ENCODE measurements at regions not wholly inside any gene's neighbourhood (a gene's known extent, or its start where the extent isn't known, plus 50 kb on each side); places are given as distances from the start of the nearest gene placed in this dataset.

GRCh38 chr6:113169484-113169883 lies 687.7 kb upstream of the MARCKS start:
- no peak for ATAC-seq (ENCODE audit: low FRiP score in 2 of 2)
- 94 to 97% methylated on average over 1 of the region's 1 CpG for WGBS, 2 donors
- no peak for TF ChIP-seq POLR2A (IDR thresholded peaks at IDR 0.05)
- TF ChIP-seq POLR2AphosphoS5 (IDR thresholded peaks at IDR 0.05), result no peak
- TF ChIP-seq EP300 (IDR thresholded peaks at IDR 0.05), result no peak
- TF ChIP-seq CTCF (IDR thresholded peaks at IDR 0.05), result no peak

DNA sequence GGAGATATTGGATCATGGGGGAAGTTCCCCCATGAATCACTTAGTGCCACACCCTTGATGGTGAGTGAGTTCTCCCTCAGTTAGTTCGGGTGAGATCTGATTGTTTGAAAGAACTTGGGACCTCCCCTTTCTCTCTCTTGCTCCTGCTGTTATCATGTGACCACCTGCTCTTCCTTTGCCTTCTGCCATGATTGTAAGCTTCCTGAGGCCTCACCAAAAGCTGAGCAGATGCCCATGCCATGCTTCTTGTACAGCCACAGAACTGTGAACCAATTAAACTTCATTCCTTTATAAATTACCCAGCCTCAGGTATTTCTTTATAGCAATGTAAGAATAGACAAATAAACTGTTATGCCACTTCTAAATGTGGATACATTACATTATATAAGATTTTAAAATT lies 686.7 kb upstream of the MARCKS start:
- H3K27me3 ChIP-seq, result no peaks in the 10 kb centered on the region
- H3K4me3 ChIP-seq, result no peak overlapping the region
- ATAC-seq (ENCODE audit: low FRiP score in 2 of 2) (no peak), DNase-seq (no peak)
- no peaks in the 10 kb centered on the region for H3K36me3 ChIP-seq
- WGBS, 2 donors, result 88 to 100% methylated on average over 1 of the region's 1 CpG
- H3K9me3 ChIP-seq, result no peaks in the 10 kb centered on the region
- H3K27ac ChIP-seq, result no peak overlapping the region
- H3K4me1 ChIP-seq, result peaks cover 0 to 13% (median 7%) of the 10 kb centered on the region in 4 donors
- TF ChIP-seq POLR2A (IDR thresholded peaks at IDR 0.05), result no peak
- TF ChIP-seq CTCF (IDR thresholded peaks at IDR 0.05), result no peak
- TF ChIP-seq POLR2AphosphoS5 (IDR thresholded peaks at IDR 0.05), result no peak
- no peak for TF ChIP-seq EP300 (IDR thresholded peaks at IDR 0.05)

More at GRCh38 chr6:113169484-113169883, 687.7 kb upstream of the MARCKS start:
- no peaks in the 10 kb centered on the region for H3K36me3 ChIP-seq
- no peaks in the 10 kb centered on the region for H3K27me3 ChIP-seq
- no peak overlapping the region for H3K27ac ChIP-seq
- peaks cover 0 to 13% (median 7%) of the 10 kb centered on the region in 4 donors for H3K4me1 ChIP-seq
- H3K9me3 ChIP-seq, result no peaks in the 10 kb centered on the region
- DNase-seq, result no peak
- H3K4me3 ChIP-seq, result no peak overlapping the region

GRCh38 chr6:113171882-113172281 lies 685.3 kb upstream of the MARCKS start:
- TF ChIP-seq EP300 (IDR thresholded peaks at IDR 0.05) (no peak), CTCF (IDR thresholded peaks at IDR 0.05) (no peak), POLR2A (IDR thresholded peaks at IDR 0.05) (no peak), POLR2AphosphoS5 (IDR thresholded peaks at IDR 0.05) (no peak)
- Histone ChIP-seq H3K4me3 (no peak overlapping the region), H3K4me1 (peaks cover 0 to 13% (median 7%) of the 10 kb centered on the region in 4 donors), H3K9me3 (no peaks in the 10 kb centered on the region), H3K27ac (no peak overlapping the region), H3K36me3 (no peaks in the 10 kb centered on the region), H3K27me3 (no peaks in the 10 kb centered on the region)
- 66 to 76% methylated on average over 2 to 3 of the region's 3 CpGs for WGBS, 2 donors
- DNase-seq, result no peak
- ATAC-seq (ENCODE audit: low FRiP score in 2 of 2), result no peak

DNA sequence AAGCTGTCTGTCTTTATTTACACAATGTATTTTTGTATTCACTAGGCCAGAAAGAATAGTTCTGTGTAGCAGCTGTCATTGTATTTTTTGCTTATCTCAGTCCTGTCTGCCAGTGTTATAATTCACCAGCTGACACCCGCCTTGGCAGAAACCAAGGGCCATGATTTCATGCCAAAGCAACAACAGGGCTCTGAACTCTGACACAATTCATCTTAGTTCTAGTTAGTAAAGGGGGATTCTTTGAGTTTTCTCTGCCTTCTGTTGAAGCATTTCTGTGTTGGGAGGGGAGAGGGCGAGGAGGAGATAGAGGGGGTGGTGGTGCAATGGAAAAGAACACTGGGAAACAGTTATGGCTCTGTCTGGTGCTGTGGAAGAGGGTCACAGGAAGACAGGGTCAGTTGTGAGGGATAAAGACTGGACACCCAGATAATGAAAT lies 684.6 kb upstream of the MARCKS start:
- Histone ChIP-seq H3K9me3 (no peaks in the 10 kb centered on the region), H3K27ac (no peak overlapping the region), H3K27me3 (no peaks in the 10 kb centered on the region), H3K36me3 (no peaks in the 10 kb centered on the region), H3K4me3 (no peak overlapping the region), H3K4me1 (peaks cover 0 to 13% (median 7%) of the 10 kb centered on the region in 4 donors)
- no peak for DNase-seq
- TF ChIP-seq POLR2A (IDR thresholded peaks at IDR 0.05), result no peak
- TF ChIP-seq POLR2AphosphoS5 (IDR thresholded peaks at IDR 0.05), result no peak
- TF ChIP-seq CTCF (IDR thresholded peaks at IDR 0.05), result no peak
- no peak for TF ChIP-seq EP300 (IDR thresholded peaks at IDR 0.05)
- ATAC-seq (ENCODE audit: low FRiP score in 2 of 2), result no peak
- WGBS, 2 donors, result 45 to 54% methylated on average over 2 of the region's 2 CpGs

GRCh38 chr6:113178349-113178748 lies 678.8 kb upstream of the MARCKS start:
- Histone ChIP-seq H3K36me3 (no peaks in the 10 kb centered on the region), H3K4me3 (no peak overlapping the region), H3K27ac (no peak overlapping the region), H3K4me1 (no peaks in the 10 kb centered on the region), H3K9me3 (no peaks in the 10 kb centered on the region), H3K27me3 (no peaks in the 10 kb centered on the region)
- TF ChIP-seq POLR2A (IDR thresholded peaks at IDR 0.05) (no peak), EP300 (IDR thresholded peaks at IDR 0.05) (no peak), CTCF (IDR thresholded peaks at IDR 0.05) (no peak), POLR2AphosphoS5 (IDR thresholded peaks at IDR 0.05) (no peak)
- no peak for DNase-seq
- ATAC-seq (ENCODE audit: low FRiP score in 2 of 2), result no peak
